GM12878 (cell line): ENCODE measurements at regions not wholly inside any gene's neighbourhood (a gene's known extent, or its start where the extent isn't known, plus 50 kb on each side); places are given as distances from the start of the nearest gene placed in this dataset.

ENCODE experiments used
- EED ChIP-seq: sonication (generic); IDR thresholded peaks from 2 replicates; pipeline ENCODE4 v1.6.1; 2016; ENCODE audit warnings: antibody characterized with exemption, low read depth
- ESRRA ChIP-seq: IDR thresholded peaks from 2 replicates; pipeline ENCODE4 v1.6.1; 2012; ENCODE audit warnings: mild to moderate bottlenecking, low read length, improper control_type of control experiment
- ETV6 ChIP-seq, 2 experiments: fragments of 450-650 bp in 1 of 2; IDR thresholded peaks in 1 of 2; conservative IDR thresholded peaks in 1 of 2; 2 replicates each; pipeline ENCODE4 v1.6.1; 2014; ENCODE audit warnings: antibody characterized with exemption in 1 of 2, borderline replicate concordance in 1 of 2, low read depth in 1 of 2, mild to moderate bottlenecking in 1 of 2, moderate library complexity in 1 of 2
- HCFC1 ChIP-seq: fragments of 150-350 bp; IDR thresholded peaks from 2 replicates; pipeline ENCODE4 v1.6.1; 2014; ENCODE audit warnings: low read length
- HDAC2 ChIP-seq: fragments of 200-600 bp; sonication (generic); IDR thresholded peaks from 2 replicates; pipeline ENCODE4 v1.6.1; 2017
- IKZF1 ChIP-seq: fragments of 450-650 bp; conservative IDR thresholded peaks from 2 replicates; pipeline ENCODE4 v1.6.1; 2017; ENCODE audit warnings: antibody characterized with exemption, mild to moderate bottlenecking
- JUNB ChIP-seq: IDR thresholded peaks from 2 replicates; pipeline ENCODE4 v1.6.1; 2016; ENCODE audit warnings: antibody characterized with exemption, mild to moderate bottlenecking
- MYC ChIP-seq: IDR thresholded peaks from 2 replicates; pipeline ENCODE4 v1.6.1; 2011; ENCODE audit warnings: mild to moderate bottlenecking, low read length, moderate library complexity, inconsistent platforms; ENCODE audit not compliant: insufficient read depth, insufficient replicate concordance, insufficient read length, severe bottlenecking
- PAX5 ChIP-seq: IDR thresholded peaks from 2 replicates; pipeline ENCODE4 v1.6.1; 2011; ENCODE audit warnings: low read depth, low read length, borderline replicate concordance
- POLR2AphosphoS5 ChIP-seq: IDR thresholded peaks from 2 replicates; pipeline ENCODE4 v1.6.1; 2011; ENCODE audit warnings: mild to moderate bottlenecking, low read length, inconsistent platforms
- RELA ChIP-seq: fragments of 450-650 bp; IDR thresholded peaks from 2 replicates; pipeline ENCODE4 v1.8.0; 2014; ENCODE audit warnings: borderline replicate concordance; ENCODE audit not compliant: partially characterized antibody
- SMARCA5 ChIP-seq: fragments of 450-650 bp; IDR thresholded peaks from 2 replicates; pipeline ENCODE4 v1.6.1; 2017; ENCODE audit warnings: mild to moderate bottlenecking
- SREBF1 ChIP-seq: IDR thresholded peaks from 2 replicates; pipeline ENCODE4 v1.6.1; 2012; ENCODE audit warnings: mild to moderate bottlenecking, low read length
- ZBED1 ChIP-seq: IDR thresholded peaks from 2 replicates; pipeline ENCODE4 v1.6.1; 2016; ENCODE audit warnings: borderline replicate concordance
- ZNF207 ChIP-seq: fragments of 450-650 bp; IDR thresholded peaks from 2 replicates; pipeline ENCODE4 v1.6.1; 2014; ENCODE audit warnings: antibody characterized with exemption, mild to moderate bottlenecking, borderline replicate concordance
- TF ChIP-seq, protein P1 (sequence below): fragments of 450-650 bp; IDR thresholded peaks from 2 replicates; pipeline ENCODE4 v1.6.1; 2017; ENCODE audit warnings: mild to moderate bottlenecking, moderate library complexity
- TF ChIP-seq, protein P2 (sequence below): fragments of 450-650 bp; IDR thresholded peaks from 2 replicates; pipeline ENCODE4 v1.6.1; 2016; ENCODE audit warnings: mild to moderate bottlenecking
- TF ChIP-seq, protein P3 (sequence below): IDR thresholded peaks from 2 replicates; pipeline ENCODE4 v1.6.1; 2011; ENCODE audit warnings: borderline replicate concordance, low read depth, mild to moderate bottlenecking, moderate library complexity, mixed read lengths, low read length; ENCODE audit not compliant: insufficient read depth; ENCODE audit errors: extremely low read length
- TF ChIP-seq, protein P4 (sequence below): fragments of 450-650 bp; IDR thresholded peaks from 2 replicates; pipeline ENCODE4 v1.6.1; 2018; ENCODE audit warnings: mild to moderate bottlenecking, low read depth, moderate library complexity; ENCODE audit not compliant: partially characterized antibody
- TF ChIP-seq, protein P5 (sequence below), 3 experiments: IDR thresholded peaks in 2 of 3; conservative IDR thresholded peaks in 1 of 3; 2 replicates each; pipeline ENCODE4 v1.5.1; 2011; ENCODE audit warnings: low read depth in 3 of 3, low read length in 3 of 3, mild to moderate bottlenecking in 3 of 3, control low read depth in 2 of 3, moderate library complexity in 2 of 3, inconsistent platforms in 1 of 3, mixed read lengths in 1 of 3; ENCODE audit not compliant: control insufficient read depth in 2 of 3, insufficient read depth in 1 of 3; ENCODE audit errors: extremely low read depth in 1 of 3

DNA sequence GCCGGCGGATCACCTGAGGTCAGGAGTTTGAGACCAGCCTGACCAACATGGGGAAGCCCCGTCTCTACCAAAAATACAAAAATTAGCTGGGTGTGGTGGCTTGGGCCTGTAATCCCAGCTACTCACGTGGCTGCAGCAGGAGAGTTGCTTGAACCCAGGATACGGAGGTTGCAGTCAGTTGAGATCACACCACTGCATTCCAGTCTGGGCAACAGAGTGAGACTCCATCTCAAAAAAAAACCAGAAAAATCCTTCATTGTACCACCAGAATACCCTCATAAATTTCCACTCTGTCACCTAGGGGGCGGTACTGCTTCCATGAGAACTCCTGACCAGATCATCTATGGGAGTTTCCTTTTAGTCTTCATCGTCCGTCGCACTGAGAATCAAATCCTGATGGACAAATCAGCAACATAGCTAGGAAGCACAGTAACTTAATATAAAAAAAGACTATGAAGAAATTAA is 225.8 kb upstream of the KLF14 start (continued):
- TF ChIP-seq, protein P1, sequence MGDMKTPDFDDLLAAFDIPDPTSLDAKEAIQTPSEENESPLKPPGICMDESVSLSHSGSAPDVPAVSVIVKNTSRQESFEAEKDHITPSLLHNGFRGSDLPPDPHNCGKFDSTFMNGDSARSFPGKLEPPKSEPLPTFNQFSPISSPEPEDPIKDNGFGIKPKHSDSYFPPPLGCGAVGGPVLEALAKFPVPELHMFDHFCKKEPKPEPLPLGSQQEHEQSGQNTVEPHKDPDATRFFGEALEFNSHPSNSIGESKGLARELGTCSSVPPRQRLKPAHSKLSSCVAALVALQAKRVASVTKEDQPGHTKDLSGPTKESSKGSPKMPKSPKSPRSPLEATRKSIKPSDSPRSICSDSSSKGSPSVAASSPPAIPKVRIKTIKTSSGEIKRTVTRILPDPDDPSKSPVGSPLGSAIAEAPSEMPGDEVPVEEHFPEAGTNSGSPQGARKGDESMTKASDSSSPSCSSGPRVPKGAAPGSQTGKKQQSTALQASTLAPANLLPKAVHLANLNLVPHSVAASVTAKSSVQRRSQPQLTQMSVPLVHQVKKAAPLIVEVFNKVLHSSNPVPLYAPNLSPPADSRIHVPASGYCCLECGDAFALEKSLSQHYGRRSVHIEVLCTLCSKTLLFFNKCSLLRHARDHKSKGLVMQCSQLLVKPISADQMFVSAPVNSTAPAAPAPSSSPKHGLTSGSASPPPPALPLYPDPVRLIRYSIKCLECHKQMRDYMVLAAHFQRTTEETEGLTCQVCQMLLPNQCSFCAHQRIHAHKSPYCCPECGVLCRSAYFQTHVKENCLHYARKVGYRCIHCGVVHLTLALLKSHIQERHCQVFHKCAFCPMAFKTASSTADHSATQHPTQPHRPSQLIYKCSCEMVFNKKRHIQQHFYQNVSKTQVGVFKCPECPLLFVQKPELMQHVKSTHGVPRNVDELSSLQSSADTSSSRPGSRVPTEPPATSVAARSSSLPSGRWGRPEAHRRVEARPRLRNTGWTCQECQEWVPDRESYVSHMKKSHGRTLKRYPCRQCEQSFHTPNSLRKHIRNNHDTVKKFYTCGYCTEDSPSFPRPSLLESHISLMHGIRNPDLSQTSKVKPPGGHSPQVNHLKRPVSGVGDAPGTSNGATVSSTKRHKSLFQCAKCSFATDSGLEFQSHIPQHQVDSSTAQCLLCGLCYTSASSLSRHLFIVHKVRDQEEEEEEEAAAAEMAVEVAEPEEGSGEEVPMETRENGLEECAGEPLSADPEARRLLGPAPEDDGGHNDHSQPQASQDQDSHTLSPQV: no peak
- TF ChIP-seq, protein P2, sequence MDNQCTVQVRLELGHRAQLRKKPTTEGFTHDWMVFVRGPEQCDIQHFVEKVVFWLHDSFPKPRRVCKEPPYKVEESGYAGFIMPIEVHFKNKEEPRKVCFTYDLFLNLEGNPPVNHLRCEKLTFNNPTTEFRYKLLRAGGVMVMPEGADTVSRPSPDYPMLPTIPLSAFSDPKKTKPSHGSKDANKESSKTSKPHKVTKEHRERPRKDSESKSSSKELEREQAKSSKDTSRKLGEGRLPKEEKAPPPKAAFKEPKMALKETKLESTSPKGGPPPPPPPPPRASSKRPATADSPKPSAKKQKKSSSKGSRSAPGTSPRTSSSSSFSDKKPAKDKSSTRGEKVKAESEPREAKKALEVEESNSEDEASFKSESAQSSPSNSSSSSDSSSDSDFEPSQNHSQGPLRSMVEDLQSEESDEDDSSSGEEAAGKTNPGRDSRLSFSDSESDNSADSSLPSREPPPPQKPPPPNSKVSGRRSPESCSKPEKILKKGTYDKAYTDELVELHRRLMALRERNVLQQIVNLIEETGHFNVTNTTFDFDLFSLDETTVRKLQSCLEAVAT: 0 out of 2 replicates have a peak, but pooled peaks have one; percentile 55
- TF ChIP-seq MYC: no peak
- TF ChIP-seq HDAC2: no peak
- peak; percentile 75; the same call in 1 of the 2 replicates for TF ChIP-seq POLR2AphosphoS5
- TF ChIP-seq ESRRA: no peak
- no peak for TF ChIP-seq JUNB
- TF ChIP-seq, protein P3, sequence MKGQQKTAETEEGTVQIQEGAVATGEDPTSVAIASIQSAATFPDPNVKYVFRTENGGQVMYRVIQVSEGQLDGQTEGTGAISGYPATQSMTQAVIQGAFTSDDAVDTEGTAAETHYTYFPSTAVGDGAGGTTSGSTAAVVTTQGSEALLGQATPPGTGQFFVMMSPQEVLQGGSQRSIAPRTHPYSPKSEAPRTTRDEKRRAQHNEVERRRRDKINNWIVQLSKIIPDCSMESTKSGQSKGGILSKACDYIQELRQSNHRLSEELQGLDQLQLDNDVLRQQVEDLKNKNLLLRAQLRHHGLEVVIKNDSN: no peak
- peak; percentile 52; the same call in 1 of the 2 replicates for TF ChIP-seq SMARCA5
- peak; percentile 57 for TF ChIP-seq EED
- TF ChIP-seq RELA: peak; percentile 56
- TF ChIP-seq ZBED1: no peak
- no peak for TF ChIP-seq PAX5
- TF ChIP-seq, protein P4, sequence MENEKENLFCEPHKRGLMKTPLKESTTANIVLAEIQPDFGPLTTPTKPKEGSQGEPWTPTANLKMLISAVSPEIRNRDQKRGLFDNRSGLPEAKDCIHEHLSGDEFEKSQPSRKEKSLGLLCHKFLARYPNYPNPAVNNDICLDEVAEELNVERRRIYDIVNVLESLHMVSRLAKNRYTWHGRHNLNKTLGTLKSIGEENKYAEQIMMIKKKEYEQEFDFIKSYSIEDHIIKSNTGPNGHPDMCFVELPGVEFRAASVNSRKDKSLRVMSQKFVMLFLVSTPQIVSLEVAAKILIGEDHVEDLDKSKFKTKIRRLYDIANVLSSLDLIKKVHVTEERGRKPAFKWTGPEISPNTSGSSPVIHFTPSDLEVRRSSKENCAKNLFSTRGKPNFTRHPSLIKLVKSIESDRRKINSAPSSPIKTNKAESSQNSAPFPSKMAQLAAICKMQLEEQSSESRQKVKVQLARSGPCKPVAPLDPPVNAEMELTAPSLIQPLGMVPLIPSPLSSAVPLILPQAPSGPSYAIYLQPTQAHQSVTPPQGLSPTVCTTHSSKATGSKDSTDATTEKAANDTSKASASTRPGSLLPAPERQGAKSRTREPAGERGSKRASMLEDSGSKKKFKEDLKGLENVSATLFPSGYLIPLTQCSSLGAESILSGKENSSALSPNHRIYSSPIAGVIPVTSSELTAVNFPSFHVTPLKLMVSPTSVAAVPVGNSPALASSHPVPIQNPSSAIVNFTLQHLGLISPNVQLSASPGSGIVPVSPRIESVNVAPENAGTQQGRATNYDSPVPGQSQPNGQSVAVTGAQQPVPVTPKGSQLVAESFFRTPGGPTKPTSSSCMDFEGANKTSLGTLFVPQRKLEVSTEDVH: no peak
- peak; percentile 85; the same call in 1 of the 2 replicates for TF ChIP-seq ZNF207
- no peak for TF ChIP-seq HCFC1
- peak; percentile 55 for TF ChIP-seq IKZF1
- TF ChIP-seq ETV6 (conservative IDR thresholded peaks at IDR 0.05 in 1 of 2, IDR thresholded peaks at IDR 0.05 in 1 of 2; ENCODE audit: borderline replicate concordance in 1 of 2, low read depth in 1 of 2): no peak
- TF ChIP-seq, protein P5, sequence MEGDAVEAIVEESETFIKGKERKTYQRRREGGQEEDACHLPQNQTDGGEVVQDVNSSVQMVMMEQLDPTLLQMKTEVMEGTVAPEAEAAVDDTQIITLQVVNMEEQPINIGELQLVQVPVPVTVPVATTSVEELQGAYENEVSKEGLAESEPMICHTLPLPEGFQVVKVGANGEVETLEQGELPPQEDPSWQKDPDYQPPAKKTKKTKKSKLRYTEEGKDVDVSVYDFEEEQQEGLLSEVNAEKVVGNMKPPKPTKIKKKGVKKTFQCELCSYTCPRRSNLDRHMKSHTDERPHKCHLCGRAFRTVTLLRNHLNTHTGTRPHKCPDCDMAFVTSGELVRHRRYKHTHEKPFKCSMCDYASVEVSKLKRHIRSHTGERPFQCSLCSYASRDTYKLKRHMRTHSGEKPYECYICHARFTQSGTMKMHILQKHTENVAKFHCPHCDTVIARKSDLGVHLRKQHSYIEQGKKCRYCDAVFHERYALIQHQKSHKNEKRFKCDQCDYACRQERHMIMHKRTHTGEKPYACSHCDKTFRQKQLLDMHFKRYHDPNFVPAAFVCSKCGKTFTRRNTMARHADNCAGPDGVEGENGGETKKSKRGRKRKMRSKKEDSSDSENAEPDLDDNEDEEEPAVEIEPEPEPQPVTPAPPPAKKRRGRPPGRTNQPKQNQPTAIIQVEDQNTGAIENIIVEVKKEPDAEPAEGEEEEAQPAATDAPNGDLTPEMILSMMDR (IDR thresholded peaks at IDR 0.05 in 2 of 3, conservative IDR thresholded peaks at IDR 0.05 in 1 of 3; ENCODE audit: control insufficient read depth in 2 of 3, extremely low read depth in 1 of 3, insufficient read depth in 1 of 3, low read depth in 3 of 3, low read length in 3 of 3): peak; percentile 52 to 74 (median 64)
- no peak for TF ChIP-seq SREBF1
